ENCODE measurements at regions not wholly inside any gene's neighbourhood (a gene's known extent, or its start where the extent isn't known, plus 50 kb on each side); places are given as distances from the start of the nearest gene placed in this dataset.

- no CpG with 5 or more reads among the region's 3 CpGs for WGBS (ENCODE audit: low lambda C conversion rate)
- no TSS peak for BruUV-seq (replicated peaks)
- POLR2A ChIA-PET = no interaction called here
- ATAC-seq (no peak), DNase-seq (ENCODE audit: low spot score) (no peak), FAIRE-seq (no peak)
- H3K27me3 ChIP-seq (ENCODE audit: control insufficient read depth in 1 of 2, insufficient read depth in 2 of 2, low read length in 2 of 2) = no peaks in the 10 kb centered on the region
- no peak overlapping the region for H3K4me3 ChIP-seq (replicated peaks in 1 of 3; ENCODE audit: insufficient read depth in 1 of 3, low read depth in 2 of 3, low read length in 3 of 3)
- no peak overlapping the region for H3K4me2 ChIP-seq (ENCODE audit: low read depth, low read length)
- in situ Hi-C loops (cut with HindIII; ENCODE audit: extremely low pct_ligation_motif_present, low pct_unique_long_range_greater_than_20kb) = no loop called here
- H3K9me3 ChIP-seq (ENCODE audit: low read length) = no peaks in the 10 kb centered on the region
- H3K9ac ChIP-seq (ENCODE audit: insufficient read depth, low read depth, low read length) = no peak overlapping the region
- H3K79me2 ChIP-seq (ENCODE audit: insufficient read depth, low read length) = no peaks in the 10 kb centered on the region
- no peaks in the 10 kb centered on the region for H4K20me1 ChIP-seq (ENCODE audit: insufficient read depth, low read length)
- H3K27ac ChIP-seq (ENCODE audit: extremely low read length, insufficient read depth, low read length) = no peak overlapping the region
- CTCF ChIA-PET (ENCODE audit: low intra/inter-chr PET ratio, low total read pairs) = no interaction called here
- no peaks in the 10 kb centered on the region for H3K36me3 ChIP-seq (replicated peaks in 1 of 2; ENCODE audit: control insufficient read depth in 1 of 2, insufficient read depth in 2 of 2, low read length in 2 of 2)
- TF ChIP-seq CENPX (CRISPR knock-in tag; IDR thresholded peaks at IDR 0.05) = no peak
- no peak overlapping the region for H2AFZ ChIP-seq (ENCODE audit: low read length)
- intact Hi-C loops (cut with micrococcal nuclease; ENCODE audit: unreplicated experiment) = no loop called here
- peaks cover 28% of the 10 kb centered on the region for H3K4me1 ChIP-seq (ENCODE audit: insufficient read depth, low read length)
Observed at GRCh38 chr5:60517850-60518249, 182.1 kb downstream of the DEPDC1B start.

DNA sequence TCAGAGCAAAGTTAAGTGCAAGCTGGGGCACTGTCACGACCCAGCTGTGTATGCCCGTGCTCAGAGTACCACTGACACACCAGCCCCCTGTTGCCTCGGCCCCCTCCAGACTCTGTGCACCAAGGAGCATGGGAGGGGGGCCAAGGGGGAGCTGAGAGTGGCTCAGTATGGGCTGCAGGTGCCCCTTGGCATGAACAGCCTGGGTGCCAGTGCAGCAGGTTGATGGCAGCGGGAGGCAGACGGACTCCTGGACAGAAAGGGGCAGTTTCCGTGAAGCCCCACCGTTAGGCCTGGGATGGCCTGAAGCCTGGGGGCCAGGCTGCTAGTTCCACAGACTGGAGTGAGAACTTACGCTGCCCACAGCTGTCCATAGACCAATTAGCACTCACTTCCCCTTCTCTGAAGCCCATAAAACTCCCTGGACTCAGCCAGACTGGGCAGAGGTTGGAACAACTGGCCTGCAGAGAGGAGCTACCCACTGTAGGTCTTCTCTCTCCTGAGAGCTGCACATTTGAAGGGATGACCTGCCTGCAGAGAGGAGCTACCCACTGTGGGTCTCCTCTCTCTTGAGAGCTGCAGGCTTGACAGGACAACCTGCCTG is 182.8 kb downstream of the DEPDC1B start:
- Histone ChIP-seq H3K36me3 (replicated peaks in 1 of 2; ENCODE audit: control insufficient read depth in 1 of 2, insufficient read depth in 2 of 2, low read length in 2 of 2) (no peaks in the 10 kb centered on the region), H3K4me1 (ENCODE audit: insufficient read depth, low read length) (peaks cover 22% of the 10 kb centered on the region), H3K27ac (ENCODE audit: extremely low read length, insufficient read depth, low read length) (no peak overlapping the region), H3K9ac (ENCODE audit: insufficient read depth, low read depth, low read length) (no peak overlapping the region), H4K20me1 (ENCODE audit: insufficient read depth, low read length) (no peaks in the 10 kb centered on the region), H3K4me3 (replicated peaks in 1 of 3; ENCODE audit: insufficient read depth in 1 of 3, low read depth in 2 of 3, low read length in 3 of 3) (no peak overlapping the region), H2AFZ (ENCODE audit: low read length) (no peak overlapping the region), H3K4me2 (ENCODE audit: low read depth, low read length) (no peak overlapping the region), H3K79me2 (ENCODE audit: insufficient read depth, low read length) (no peaks in the 10 kb centered on the region), H3K27me3 (ENCODE audit: control insufficient read depth in 1 of 2, insufficient read depth in 2 of 2, low read length in 2 of 2) (no peaks in the 10 kb centered on the region), H3K9me3 (ENCODE audit: low read length) (no peaks in the 10 kb centered on the region)
- no TSS peak for BruUV-seq (replicated peaks)
- ATAC-seq (no peak), FAIRE-seq (no peak), DNase-seq (ENCODE audit: low spot score) (no peak)
- ChIA-PET CTCF (ENCODE audit: low intra/inter-chr PET ratio, low total read pairs) (no interaction called here), POLR2A (no interaction called here)
- in situ Hi-C loops (cut with HindIII; ENCODE audit: extremely low pct_ligation_motif_present, low pct_unique_long_range_greater_than_20kb) (no loop called here), intact Hi-C loops (cut with micrococcal nuclease; ENCODE audit: unreplicated experiment) (no loop called here)
- TF ChIP-seq, protein P1, sequence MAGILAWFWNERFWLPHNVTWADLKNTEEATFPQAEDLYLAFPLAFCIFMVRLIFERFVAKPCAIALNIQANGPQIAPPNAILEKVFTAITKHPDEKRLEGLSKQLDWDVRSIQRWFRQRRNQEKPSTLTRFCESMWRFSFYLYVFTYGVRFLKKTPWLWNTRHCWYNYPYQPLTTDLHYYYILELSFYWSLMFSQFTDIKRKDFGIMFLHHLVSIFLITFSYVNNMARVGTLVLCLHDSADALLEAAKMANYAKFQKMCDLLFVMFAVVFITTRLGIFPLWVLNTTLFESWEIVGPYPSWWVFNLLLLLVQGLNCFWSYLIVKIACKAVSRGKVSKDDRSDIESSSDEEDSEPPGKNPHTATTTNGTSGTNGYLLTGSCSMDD (CRISPR knock-in tag; IDR thresholded peaks at IDR 0.05) = no peak
- TF ChIP-seq GLMP (CRISPR knock-in tag; IDR thresholded peaks at IDR 0.05; ENCODE audit: borderline replicate concordance) = no peak
- TF ChIP-seq CHD2 (IDR thresholded peaks at IDR 0.05; ENCODE audit: low read depth, low read length) = no peak
- TF ChIP-seq ZNF552 (CRISPR knock-in tag; IDR thresholded peaks at IDR 0.05; ENCODE audit: borderline replicate concordance) = no peak
- no peak for TF ChIP-seq TEAD2 (CRISPR knock-in tag; IDR thresholded peaks at IDR 0.05)
- TF ChIP-seq HNF4G (IDR thresholded peaks at IDR 0.05; ENCODE audit: borderline replicate concordance, low read depth, low read length) = no peak
- TF ChIP-seq HNF4G (CRISPR knock-in tag; IDR thresholded peaks at IDR 0.05; ENCODE audit: borderline replicate concordance, low read depth) = no peak
- TF ChIP-seq, protein P2, sequence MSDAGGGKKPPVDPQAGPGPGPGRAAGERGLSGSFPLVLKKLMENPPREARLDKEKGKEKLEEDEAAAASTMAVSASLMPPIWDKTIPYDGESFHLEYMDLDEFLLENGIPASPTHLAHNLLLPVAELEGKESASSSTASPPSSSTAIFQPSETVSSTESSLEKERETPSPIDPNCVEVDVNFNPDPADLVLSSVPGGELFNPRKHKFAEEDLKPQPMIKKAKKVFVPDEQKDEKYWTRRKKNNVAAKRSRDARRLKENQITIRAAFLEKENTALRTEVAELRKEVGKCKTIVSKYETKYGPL (CRISPR knock-in tag; IDR thresholded peaks at IDR 0.05) = no peak
- no peak for TF ChIP-seq ZBTB38 (CRISPR knock-in tag; IDR thresholded peaks at IDR 0.05)
- TF ChIP-seq GATAD2A (CRISPR knock-in tag; IDR thresholded peaks at IDR 0.05) = no peak
- TF ChIP-seq, protein P3, sequence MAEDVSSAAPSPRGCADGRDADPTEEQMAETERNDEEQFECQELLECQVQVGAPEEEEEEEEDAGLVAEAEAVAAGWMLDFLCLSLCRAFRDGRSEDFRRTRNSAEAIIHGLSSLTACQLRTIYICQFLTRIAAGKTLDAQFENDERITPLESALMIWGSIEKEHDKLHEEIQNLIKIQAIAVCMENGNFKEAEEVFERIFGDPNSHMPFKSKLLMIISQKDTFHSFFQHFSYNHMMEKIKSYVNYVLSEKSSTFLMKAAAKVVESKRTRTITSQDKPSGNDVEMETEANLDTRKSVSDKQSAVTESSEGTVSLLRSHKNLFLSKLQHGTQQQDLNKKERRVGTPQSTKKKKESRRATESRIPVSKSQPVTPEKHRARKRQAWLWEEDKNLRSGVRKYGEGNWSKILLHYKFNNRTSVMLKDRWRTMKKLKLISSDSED (CRISPR knock-in tag; IDR thresholded peaks at IDR 0.05) = no peak
- TF ChIP-seq ZFP37 (CRISPR knock-in tag; IDR thresholded peaks at IDR 0.05; ENCODE audit: borderline replicate concordance) = no peak
- TF ChIP-seq ZNF12 (CRISPR knock-in tag; IDR thresholded peaks at IDR 0.05) = no peak
- no peak for TF ChIP-seq XRCC5 (optimal IDR thresholded peaks at IDR 0.05; ENCODE audit: low read length)
- WGBS (ENCODE audit: low lambda C conversion rate) = 56% methylated on average over 3 of the region's 8 CpGs
